Activated naive CD4-positive, alpha-beta T cell treated with anti-CD3 and anti-CD28 coated beads, Interleukin-2, amount 50 U/mL, for 24 hours (primary cell): ENCODE measurements at regions not wholly inside any gene's neighbourhood (a gene's known extent, or its start where the extent isn't known, plus 50 kb on each side); places are given as distances from the start of the nearest gene placed in this dataset.

ENCODE experiments used
- H3K27ac Mint-ChIP-seq: one replicate; pipeline ENCODE4 v1.8.0; 2021; ENCODE audit warnings: mild to moderate bottlenecking, mixed read lengths
- H3K27me3 Mint-ChIP-seq: one replicate; pipeline ENCODE4 v1.8.0; 2021; ENCODE audit warnings: mixed read lengths
- H3K36me3 Mint-ChIP-seq: one replicate; pipeline ENCODE4 v1.8.0; 2021; ENCODE audit warnings: mixed read lengths
- H3K4me1 Mint-ChIP-seq: one replicate; pipeline ENCODE4 v1.8.0; 2021; ENCODE audit warnings: mixed read lengths
- H3K4me3 Mint-ChIP-seq: one replicate; pipeline ENCODE4 v1.8.0; 2021; ENCODE audit warnings: mild to moderate bottlenecking, mixed read lengths
- H3K9me3 Mint-ChIP-seq: one replicate; pipeline ENCODE4 v1.8.0; 2021; ENCODE audit warnings: mixed read lengths

- H3K27me3 Mint-ChIP-seq, result no peaks in the 10 kb centered on the region
- H3K36me3 Mint-ChIP-seq, result no peaks in the 10 kb centered on the region
- H3K27ac Mint-ChIP-seq, result peak overlapping the region; percentile 20
- H3K9me3 Mint-ChIP-seq, result no peaks in the 10 kb centered on the region
- peaks cover 60% of the 10 kb centered on the region for H3K4me1 Mint-ChIP-seq
- H3K4me3 Mint-ChIP-seq, result peak overlapping the region; percentile 59
These were observed 336.3 kb downstream of the CD83 start for GRCh38 chr6:14453712-14454472.

GRCh38 chr6:14454473-14454775 lies 336.9 kb downstream of the CD83 start:
- H3K4me1 Mint-ChIP-seq, result peaks cover 57% of the 10 kb centered on the region
- H3K9me3 Mint-ChIP-seq, result no peaks in the 10 kb centered on the region
- H3K27ac Mint-ChIP-seq, result no peak overlapping the region
- no peaks in the 10 kb centered on the region for H3K27me3 Mint-ChIP-seq
- no peak overlapping the region for H3K4me3 Mint-ChIP-seq
- no peaks in the 10 kb centered on the region for H3K36me3 Mint-ChIP-seq

DNA sequence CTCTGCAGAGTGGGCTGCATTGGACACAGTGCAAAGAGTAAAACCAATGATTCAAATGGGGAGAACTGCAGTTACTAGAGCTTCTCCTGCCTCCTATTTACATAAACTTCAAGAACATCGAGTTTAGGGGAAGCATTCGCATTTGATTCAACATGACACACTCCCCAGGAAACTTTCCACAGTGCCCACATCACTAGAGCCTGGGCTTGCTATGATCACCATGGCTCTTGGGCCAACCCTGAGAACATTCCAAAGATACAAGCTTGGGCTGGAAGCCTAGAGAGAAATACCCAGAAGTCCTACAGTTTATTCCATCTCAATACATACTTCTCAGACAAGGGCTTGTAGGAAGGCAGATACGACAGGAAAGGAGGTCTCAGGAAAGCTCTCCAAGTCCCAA lies 337.9 kb downstream of the CD83 start:
- H3K4me1 Mint-ChIP-seq, result peaks cover 47% of the 10 kb centered on the region
- H3K36me3 Mint-ChIP-seq, result no peaks in the 10 kb centered on the region
- no peaks in the 10 kb centered on the region for H3K9me3 Mint-ChIP-seq
- no peak overlapping the region for H3K27ac Mint-ChIP-seq
- H3K27me3 Mint-ChIP-seq, result no peaks in the 10 kb centered on the region
- H3K4me3 Mint-ChIP-seq, result no peak overlapping the region

DNA sequence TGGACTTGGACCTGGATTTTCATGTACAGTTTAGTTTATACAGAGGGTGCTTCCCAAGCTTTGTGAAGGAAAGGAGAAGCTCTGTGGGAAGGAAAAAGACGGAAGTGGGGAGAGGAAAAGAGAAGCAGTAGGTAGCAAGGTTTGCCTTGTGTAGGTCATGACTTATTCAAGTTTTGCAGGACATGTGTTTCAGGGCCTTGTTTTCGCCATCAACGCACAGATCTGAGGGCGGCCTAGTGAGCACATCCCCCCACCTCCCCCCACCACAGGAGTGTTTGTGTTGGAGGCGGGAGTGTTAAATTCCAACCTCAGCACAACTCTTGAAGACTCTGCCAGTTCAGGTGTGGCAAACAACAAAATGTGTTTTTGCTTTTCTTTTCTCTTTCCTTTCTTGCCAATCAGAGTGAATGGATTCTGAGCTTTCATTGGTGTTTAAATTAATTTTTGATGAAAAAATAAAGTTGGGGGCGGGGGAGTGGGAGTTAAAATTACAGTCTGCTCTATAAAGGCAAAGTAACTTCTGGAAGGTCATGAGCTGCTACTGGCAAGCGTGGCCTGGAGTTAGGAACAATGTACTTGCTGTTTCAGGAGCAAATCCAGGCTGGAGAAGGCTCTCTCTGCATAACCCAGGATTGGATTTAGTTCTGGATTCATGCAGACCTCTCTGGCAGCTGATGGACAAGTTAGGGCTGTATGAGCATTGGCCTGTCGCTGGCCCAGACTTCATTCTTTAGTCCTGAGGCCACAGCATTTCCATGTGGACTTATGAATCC lies 338.5 kb downstream of the CD83 start:
- Mint-ChIP-seq H3K9me3 (no peaks in the 10 kb centered on the region), H3K27me3 (no peaks in the 10 kb centered on the region), H3K4me1 (peaks cover 40% of the 10 kb centered on the region), H3K4me3 (no peak overlapping the region), H3K27ac (peak overlapping the region; percentile 24), H3K36me3 (no peaks in the 10 kb centered on the region)

DNA sequence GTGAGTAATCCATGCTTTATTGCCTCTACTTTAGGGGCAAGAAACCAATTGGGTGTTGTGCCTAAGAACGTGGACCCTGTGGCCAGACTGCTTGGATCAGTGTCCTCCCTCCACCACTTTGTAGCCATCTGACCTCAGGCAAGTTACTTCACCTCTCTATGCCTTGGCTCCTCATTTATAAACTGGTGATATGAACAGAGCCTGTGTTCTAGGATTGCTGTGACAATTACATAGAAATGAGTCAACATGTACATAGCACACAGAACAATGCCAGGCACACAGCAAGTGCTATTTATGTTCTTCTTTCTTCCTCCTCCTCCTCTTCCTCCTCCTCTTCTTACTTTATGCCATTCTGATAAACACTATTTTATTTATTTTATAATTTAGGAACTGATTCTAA lies 339.4 kb downstream of the CD83 start:
- Mint-ChIP-seq H3K4me3 (no peak overlapping the region), H3K9me3 (no peaks in the 10 kb centered on the region), H3K36me3 (no peaks in the 10 kb centered on the region), H3K27me3 (no peaks in the 10 kb centered on the region), H3K27ac (no peak overlapping the region), H3K4me1 (peaks cover 39% of the 10 kb centered on the region)

DNA sequence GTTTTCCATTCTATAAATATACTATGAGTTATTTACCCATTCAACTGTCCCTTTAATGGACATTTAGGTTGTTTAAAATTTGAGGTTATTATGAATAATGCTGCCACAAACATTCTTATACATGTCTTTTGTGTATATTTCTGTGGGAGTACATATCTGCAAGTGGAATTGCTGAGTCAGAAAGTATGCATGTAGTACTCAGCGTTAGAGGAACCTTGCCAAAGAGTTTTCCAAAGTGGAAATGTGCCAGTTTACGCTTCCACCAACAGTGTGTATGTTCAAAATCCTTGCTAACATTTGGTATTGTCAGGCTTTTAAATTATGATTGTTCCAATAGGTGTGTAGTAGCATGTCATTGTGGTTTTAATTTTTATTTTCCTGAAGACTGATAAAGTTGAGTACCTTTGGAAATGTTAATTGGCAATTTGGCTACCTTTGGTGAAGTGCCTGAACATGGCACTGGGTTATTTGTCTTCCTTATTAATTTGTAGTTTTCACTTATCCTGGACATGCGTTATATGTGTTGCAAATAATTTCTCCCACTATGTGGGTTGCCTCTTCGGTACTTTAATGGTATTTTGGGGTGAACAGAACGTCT lies 341.2 kb downstream of the CD83 start:
- H3K9me3 Mint-ChIP-seq, result no peaks in the 10 kb centered on the region
- H3K27ac Mint-ChIP-seq, result no peak overlapping the region
- no peak overlapping the region for H3K4me3 Mint-ChIP-seq
- H3K27me3 Mint-ChIP-seq, result no peaks in the 10 kb centered on the region
- peaks cover 2% of the 10 kb centered on the region for H3K36me3 Mint-ChIP-seq
- H3K4me1 Mint-ChIP-seq, result peaks cover 21% of the 10 kb centered on the region

GRCh38 chr6:14459315-14459714 lies 341.7 kb downstream of the CD83 start:
- H3K9me3 Mint-ChIP-seq, result no peaks in the 10 kb centered on the region
- H3K36me3 Mint-ChIP-seq, result peaks cover 2% of the 10 kb centered on the region
- no peaks in the 10 kb centered on the region for H3K27me3 Mint-ChIP-seq
- no peak overlapping the region for H3K4me3 Mint-ChIP-seq
- H3K4me1 Mint-ChIP-seq, result peaks cover 17% of the 10 kb centered on the region
- no peak overlapping the region for H3K27ac Mint-ChIP-seq

DNA sequence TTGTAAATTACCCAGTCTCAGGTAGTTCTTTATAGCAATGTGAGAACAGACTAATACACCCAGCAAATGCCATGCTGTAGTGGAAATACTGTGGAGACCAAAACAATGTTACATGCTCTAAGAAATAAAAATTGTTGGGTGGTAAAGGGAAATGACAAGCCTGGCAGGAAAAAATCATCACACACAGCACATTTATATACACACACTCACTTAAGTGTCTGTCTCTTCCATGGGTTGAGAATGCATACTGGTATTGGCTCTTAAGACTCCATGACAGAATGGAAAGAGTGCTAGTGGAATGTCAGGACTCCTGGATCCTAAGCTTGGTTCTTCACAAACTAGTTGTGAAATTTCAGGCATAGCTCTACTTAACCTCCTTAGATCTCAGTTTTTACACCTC lies 343.0 kb downstream of the CD83 start:
- H3K9me3 Mint-ChIP-seq, result no peaks in the 10 kb centered on the region
- H3K4me3 Mint-ChIP-seq, result no peak overlapping the region
- no peaks in the 10 kb centered on the region for H3K27me3 Mint-ChIP-seq
- peaks cover 7% of the 10 kb centered on the region for H3K4me1 Mint-ChIP-seq
- peaks cover 2% of the 10 kb centered on the region for H3K36me3 Mint-ChIP-seq
- H3K27ac Mint-ChIP-seq, result no peak overlapping the region

DNA sequence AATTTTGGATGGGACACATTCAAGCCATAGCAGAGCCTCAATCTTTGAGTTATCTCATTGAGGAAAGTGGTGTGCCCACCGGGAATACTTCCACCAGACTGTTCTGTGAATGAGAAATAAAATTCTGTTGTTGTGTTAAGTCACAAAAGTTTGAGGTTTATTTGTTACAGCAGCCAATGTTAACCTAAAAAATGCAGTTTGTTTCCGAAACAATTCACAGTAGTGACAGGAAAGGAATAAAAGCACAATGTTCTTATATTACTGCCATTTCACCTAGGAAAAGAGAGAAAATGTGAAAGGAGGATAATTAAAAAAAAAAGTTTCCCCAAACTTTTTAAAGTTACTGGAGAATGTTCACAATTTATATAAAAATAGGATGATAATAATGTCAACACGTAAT lies 344.6 kb downstream of the CD83 start:
- Mint-ChIP-seq H3K36me3 (peaks cover 2% of the 10 kb centered on the region), H3K4me1 (peaks cover 4% of the 10 kb centered on the region), H3K9me3 (no peaks in the 10 kb centered on the region), H3K4me3 (no peak overlapping the region), H3K27ac (no peak overlapping the region), H3K27me3 (no peaks in the 10 kb centered on the region)

GRCh38 chr6:14462566-14462965 lies 345.0 kb downstream of the CD83 start:
- Mint-ChIP-seq H3K36me3 (peaks cover 2% of the 10 kb centered on the region), H3K4me1 (peaks cover 4% of the 10 kb centered on the region), H3K4me3 (no peak overlapping the region), H3K9me3 (peaks cover 2% of the 10 kb centered on the region), H3K27me3 (no peaks in the 10 kb centered on the region), H3K27ac (no peak overlapping the region)

DNA sequence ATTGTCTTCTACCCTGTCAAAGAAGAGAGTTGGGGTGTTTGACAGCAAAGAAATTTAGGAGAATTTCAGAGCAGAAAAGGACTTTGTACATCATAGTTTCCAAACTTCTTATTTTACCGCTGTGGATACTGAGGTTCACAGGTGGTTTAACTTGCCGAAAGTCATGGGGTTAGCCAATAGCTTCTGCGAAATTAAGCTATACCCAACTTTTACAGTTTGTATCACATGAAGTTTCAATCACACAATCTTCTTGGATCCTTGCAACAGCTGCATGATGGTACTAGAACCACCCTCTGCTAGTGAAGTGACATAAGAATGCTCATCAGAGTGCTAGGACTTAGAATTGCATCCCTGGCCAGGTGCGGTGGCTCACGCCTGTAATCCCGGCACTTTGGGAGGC lies 345.5 kb downstream of the CD83 start:
- Mint-ChIP-seq H3K36me3 (peaks cover 6% of the 10 kb centered on the region), H3K27me3 (no peaks in the 10 kb centered on the region), H3K27ac (no peak overlapping the region), H3K4me3 (no peak overlapping the region), H3K4me1 (peaks cover 4% of the 10 kb centered on the region), H3K9me3 (peaks cover 4% of the 10 kb centered on the region)

GRCh38 chr6:14464055-14464454 lies 346.5 kb downstream of the CD83 start:
- Mint-ChIP-seq H3K27me3 (no peaks in the 10 kb centered on the region), H3K4me1 (peaks cover 4% of the 10 kb centered on the region), H3K9me3 (peaks cover 10% of the 10 kb centered on the region), H3K27ac (no peak overlapping the region), H3K4me3 (no peak overlapping the region), H3K36me3 (peaks cover 9% of the 10 kb centered on the region)

DNA sequence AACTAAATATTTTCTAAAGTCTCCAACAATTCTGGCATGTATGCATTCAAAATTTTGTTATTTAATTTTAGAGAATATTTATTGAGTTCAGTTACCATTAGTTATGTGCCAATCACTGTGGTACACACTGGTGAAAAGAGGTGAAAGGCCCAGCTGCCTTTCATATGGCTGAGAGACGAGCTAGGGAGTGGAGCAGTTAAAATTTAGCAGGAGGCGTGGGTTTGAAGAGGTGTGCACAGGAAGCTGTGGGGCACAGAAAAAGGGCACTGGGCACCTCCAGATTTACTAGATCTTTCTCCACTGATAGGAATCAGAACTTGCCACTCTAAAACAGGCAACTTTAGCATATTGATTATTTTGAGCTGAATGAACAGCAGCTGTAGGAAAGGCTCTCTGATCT lies 347.1 kb downstream of the CD83 start:
- no peaks in the 10 kb centered on the region for H3K27me3 Mint-ChIP-seq
- peaks cover 13% of the 10 kb centered on the region for H3K36me3 Mint-ChIP-seq
- H3K4me1 Mint-ChIP-seq, result peaks cover 4% of the 10 kb centered on the region
- H3K4me3 Mint-ChIP-seq, result no peak overlapping the region
- peaks cover 16% of the 10 kb centered on the region for H3K9me3 Mint-ChIP-seq
- no peak overlapping the region for H3K27ac Mint-ChIP-seq

DNA sequence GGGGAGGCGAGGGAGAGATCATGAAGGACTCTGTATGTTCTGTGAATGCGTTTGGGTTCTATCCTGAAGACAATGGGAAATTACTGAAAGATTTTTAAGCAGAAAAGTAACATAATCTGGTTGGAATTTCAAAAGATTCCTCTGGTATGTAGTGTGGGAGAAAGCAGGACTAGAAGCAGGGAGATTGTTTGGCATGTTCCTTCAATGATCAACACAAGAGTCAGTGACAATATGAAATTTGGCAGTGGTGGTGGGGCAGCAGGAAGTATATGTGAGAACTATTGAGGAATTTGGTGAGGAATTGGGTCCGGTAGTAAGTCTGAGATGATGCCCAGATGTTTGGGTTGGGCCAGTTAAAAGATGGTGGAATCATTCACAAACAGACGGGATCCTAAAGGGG lies 348.7 kb downstream of the CD83 start:
- H3K9me3 Mint-ChIP-seq, result peaks cover 16% of the 10 kb centered on the region
- H3K27ac Mint-ChIP-seq, result no peak overlapping the region
- H3K36me3 Mint-ChIP-seq, result peaks cover 15% of the 10 kb centered on the region
- H3K4me3 Mint-ChIP-seq, result no peak overlapping the region
- no peaks in the 10 kb centered on the region for H3K27me3 Mint-ChIP-seq
- peaks cover 4% of the 10 kb centered on the region for H3K4me1 Mint-ChIP-seq

DNA sequence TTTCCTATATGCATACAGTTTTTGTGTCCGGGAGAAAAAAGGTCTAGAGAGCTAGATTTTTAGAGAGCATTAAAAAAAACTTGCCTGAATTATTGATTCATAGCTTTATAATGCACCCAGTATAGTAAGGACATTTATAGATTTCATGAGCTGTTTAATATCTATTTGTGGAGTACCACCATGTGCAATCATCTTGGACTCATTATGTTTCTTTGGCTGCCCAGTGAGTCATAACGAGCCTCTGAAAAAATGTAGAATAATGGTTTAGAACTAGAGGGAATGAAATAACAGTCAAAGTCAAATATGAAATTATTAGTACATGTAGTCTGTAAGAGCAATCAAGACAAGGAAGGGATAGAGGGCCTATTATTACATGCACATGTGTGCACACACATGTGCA lies 350.0 kb downstream of the CD83 start:
- H3K27ac Mint-ChIP-seq, result no peak overlapping the region
- no peak overlapping the region for H3K4me3 Mint-ChIP-seq

DNA sequence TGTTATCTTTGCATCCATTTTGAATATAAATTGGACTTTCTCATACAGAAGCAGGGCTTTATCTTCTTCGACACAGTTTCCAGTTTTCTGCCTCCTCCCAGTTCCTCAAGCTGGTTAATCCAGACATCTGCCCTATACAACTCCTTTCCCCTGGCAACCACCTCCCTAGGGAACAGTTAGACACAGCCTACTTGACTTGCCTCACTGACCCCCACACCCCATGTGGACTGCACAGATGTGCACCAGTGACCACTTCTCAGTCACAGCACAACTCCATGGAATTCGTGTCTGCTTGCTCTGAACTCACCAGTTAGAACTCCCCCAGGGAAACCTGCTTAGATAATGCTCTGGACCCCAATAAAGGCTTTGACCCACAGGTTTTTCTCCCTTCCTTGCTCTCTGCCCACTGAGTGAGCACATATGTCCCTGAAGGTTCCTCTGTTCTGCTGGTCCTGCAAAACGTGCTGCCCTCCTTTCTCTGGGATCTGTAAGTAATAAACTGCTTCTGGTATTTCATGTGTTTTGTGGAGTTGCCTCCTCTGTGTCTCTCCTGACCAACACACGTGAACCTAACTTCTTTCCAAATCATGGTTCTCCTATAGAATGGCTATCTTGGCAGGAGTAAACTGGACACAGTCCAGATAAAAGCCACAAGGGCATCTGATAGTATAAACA lies 351.2 kb downstream of the CD83 start:
- H3K27ac Mint-ChIP-seq, result no peak overlapping the region
- H3K4me3 Mint-ChIP-seq, result no peak overlapping the region
- H3K9me3 Mint-ChIP-seq, result peaks cover 16% of the 10 kb centered on the region
- H3K36me3 Mint-ChIP-seq, result peaks cover 12% of the 10 kb centered on the region
- H3K27me3 Mint-ChIP-seq, result no peaks in the 10 kb centered on the region
- peaks cover 4% of the 10 kb centered on the region for H3K4me1 Mint-ChIP-seq

More for the DNA sequence above, 350.0 kb downstream of the CD83 start:
- H3K4me1 Mint-ChIP-seq, result peaks cover 4% of the 10 kb centered on the region
- H3K27me3 Mint-ChIP-seq, result no peaks in the 10 kb centered on the region
- peaks cover 16% of the 10 kb centered on the region for H3K9me3 Mint-ChIP-seq
- peaks cover 13% of the 10 kb centered on the region for H3K36me3 Mint-ChIP-seq
